Astrocyte of the spinal cord (primary cell): ENCODE measurements at regions not wholly inside any gene's neighbourhood (a gene's known extent, or its start where the extent isn't known, plus 50 kb on each side); places are given as distances from the start of the nearest gene placed in this dataset.
"Not testable (repeated sequence)": the region's sequence is repeated elsewhere in the genome, so short reads cannot be mapped to it uniquely, and the experiment has no call there.

Source experiments
- DNase-seq: peaks from one replicate; pipeline ENCODE4 v3.0.0; 2011; ENCODE audit warnings: low read depth, low spot score
- H3K4me3 ChIP-seq: 2 replicates; pipeline ENCODE4 v1.5.1; 2011; ENCODE audit warnings: low read depth, mild to moderate bottlenecking, low read length, moderate library complexity
- in situ Hi-C: cut with HindIII; loops from 2 replicates; pipeline ENCODE4 v1.10.0; 2017; ENCODE audit warnings: low sequenced_read_pairs
- TF ChIP-seq, protein P1 (sequence below): IDR thresholded peaks from 2 replicates; pipeline ENCODE4 v1.5.1; 2012; ENCODE audit warnings: low read depth, mild to moderate bottlenecking, low read length, inconsistent platforms

DNA sequence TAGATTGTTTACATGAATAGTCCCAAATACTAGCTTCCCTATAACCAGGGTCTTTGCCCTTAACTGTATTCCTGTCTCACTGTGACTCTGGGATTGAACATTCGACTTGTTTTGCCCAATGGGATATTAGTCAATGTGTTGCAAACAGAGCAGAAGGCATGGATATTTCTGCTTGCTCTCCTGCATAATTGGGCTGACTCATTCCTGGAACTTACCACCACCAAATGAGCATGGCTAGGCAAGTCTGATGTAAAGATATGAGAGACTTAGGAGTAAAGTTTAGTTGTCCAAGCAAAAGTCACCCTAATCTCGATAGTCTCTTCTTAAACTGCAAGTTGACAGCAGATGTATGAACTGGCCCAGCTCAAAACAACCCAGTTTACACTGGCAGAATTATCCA is 273.5 kb upstream of the CCNG1 start:
- DNase-seq, result no peak
- in situ Hi-C loops, result no loop called here
- TF ChIP-seq, protein P1, sequence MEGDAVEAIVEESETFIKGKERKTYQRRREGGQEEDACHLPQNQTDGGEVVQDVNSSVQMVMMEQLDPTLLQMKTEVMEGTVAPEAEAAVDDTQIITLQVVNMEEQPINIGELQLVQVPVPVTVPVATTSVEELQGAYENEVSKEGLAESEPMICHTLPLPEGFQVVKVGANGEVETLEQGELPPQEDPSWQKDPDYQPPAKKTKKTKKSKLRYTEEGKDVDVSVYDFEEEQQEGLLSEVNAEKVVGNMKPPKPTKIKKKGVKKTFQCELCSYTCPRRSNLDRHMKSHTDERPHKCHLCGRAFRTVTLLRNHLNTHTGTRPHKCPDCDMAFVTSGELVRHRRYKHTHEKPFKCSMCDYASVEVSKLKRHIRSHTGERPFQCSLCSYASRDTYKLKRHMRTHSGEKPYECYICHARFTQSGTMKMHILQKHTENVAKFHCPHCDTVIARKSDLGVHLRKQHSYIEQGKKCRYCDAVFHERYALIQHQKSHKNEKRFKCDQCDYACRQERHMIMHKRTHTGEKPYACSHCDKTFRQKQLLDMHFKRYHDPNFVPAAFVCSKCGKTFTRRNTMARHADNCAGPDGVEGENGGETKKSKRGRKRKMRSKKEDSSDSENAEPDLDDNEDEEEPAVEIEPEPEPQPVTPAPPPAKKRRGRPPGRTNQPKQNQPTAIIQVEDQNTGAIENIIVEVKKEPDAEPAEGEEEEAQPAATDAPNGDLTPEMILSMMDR, result no peak
- no peak overlapping the region for H3K4me3 ChIP-seq

DNA sequence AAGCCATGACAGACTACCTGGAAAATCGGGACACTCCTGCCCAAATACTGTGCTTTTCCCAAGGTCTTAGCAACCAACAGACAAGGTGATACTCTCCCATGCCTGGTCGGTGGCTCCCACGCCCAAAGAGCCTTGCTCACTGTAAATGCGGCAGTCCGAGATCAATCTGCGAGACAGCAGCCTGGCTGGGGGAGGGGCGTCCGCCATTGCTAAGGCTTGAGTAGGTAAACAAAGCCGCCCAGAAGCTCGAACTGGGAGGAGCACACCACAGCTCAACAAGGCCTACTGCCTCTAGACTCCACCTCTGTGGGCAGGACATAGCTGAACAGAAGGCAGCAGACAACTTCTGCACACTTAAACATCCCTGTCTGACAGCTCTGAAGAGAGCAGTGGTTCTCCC is 272.1 kb upstream of the CCNG1 start:
- no peak for DNase-seq
- in situ Hi-C loops, result no loop called here
- TF ChIP-seq, protein P1, result no peak
- no peak overlapping the region for H3K4me3 ChIP-seq

DNA sequence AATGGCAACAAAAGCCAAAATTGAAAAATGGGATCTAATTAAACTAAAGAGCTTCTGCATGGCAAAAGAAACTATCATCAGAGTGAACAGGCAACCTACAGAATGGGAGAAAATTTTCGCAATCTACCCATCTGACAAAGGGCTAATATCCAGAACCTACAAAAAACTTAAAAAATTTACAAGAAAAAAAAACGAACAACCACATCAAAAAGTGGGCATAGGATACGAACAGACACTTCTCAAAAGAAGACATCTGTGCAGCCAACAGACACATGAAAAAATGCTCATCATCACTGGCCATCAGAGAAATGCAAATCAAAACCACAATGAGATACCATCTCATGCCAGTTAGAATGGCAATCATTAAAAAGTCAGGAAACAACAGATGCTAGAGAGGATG is 267.2 kb upstream of the CCNG1 start:
- in situ Hi-C loops, H3K4me3 ChIP-seq, DNase-seq: not testable (repeated sequence)

DNA sequence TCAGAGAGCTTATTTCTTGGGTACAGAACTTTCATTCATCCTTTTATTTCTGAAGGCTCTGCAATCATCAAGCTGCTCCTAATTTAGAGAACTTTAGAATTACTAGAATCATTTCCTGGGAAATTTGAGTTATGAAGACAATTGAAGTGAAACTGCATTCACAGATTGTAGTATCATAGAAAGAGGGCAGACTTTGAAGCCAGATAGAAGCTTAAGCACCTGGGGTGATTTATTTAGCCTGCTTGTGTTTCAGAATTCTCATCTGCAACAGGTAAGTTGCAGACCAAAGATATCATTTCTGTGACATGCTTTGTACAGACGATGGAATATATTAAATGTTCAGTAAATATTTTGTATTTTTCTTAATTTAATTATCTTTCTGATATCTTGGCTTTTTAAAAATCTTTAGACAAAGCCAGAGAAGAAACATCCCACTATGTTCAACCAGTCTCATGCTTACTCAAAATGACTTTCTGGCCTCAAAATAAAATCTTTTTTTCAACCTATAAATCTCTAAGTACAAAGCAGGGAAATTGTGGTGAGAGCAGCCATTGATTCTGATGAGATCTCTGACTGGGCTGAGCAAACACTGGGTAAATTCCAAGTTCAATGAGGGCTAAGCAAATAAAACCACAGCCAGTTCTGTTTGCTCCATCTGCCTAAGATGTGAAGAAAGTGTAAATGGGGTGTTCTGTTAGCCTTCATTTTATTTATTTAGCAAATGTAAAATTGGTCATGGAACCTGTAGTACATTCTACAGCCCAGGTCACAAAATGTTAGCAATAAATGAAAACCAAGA is 264.7 kb upstream of the CCNG1 start:
- in situ Hi-C loops, result no loop called here
- TF ChIP-seq, protein P1, result no peak

DNA sequence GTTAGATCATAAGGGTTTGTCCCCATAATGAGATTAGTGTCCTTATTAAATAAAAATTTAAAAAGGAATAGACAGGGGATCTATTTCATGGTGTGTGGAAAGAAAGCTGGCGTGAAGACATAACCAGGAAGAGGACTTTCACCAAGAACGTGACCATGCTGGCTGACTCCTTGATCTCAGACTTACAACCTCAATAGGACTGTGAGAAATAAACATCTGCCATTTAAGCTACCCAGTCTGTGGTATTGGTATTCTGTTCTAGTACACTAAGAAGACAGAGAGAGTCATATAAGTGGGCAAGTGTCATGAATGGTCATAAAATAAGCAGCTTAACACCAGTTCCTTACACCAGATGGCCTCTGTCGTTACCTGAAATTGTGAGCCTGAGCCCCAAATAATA is 259.4 kb upstream of the CCNG1 start:
- no peak overlapping the region for H3K4me3 ChIP-seq
- TF ChIP-seq, protein P1, result no peak
- DNase-seq, result no peak
- in situ Hi-C loops, result no loop called here

More for the DNA sequence above, 264.7 kb upstream of the CCNG1 start:
- no peak for DNase-seq
- no peak overlapping the region for H3K4me3 ChIP-seq

DNA sequence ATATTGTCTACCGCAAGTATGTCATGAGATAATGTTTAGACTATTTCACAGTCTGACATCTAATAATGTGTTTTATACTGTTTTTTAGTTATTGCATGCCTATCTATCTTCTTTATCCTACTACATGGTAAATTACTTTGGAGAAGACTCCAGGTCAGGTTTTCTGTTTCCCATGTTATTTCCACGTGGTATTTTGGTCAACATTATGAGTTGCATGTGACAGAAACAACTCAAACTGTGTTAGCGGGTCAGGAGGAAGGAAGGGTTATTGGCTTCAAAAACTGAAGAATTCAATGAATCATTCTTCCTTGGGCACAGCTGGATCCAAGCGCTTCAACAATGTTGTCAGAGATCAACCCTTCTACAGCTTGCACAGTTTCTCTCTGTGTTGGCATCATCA is 252.1 kb upstream of the CCNG1 start:
- in situ Hi-C loops, result no loop called here
- TF ChIP-seq, protein P1, result no peak
- no peak overlapping the region for H3K4me3 ChIP-seq
- no peak for DNase-seq

DNA sequence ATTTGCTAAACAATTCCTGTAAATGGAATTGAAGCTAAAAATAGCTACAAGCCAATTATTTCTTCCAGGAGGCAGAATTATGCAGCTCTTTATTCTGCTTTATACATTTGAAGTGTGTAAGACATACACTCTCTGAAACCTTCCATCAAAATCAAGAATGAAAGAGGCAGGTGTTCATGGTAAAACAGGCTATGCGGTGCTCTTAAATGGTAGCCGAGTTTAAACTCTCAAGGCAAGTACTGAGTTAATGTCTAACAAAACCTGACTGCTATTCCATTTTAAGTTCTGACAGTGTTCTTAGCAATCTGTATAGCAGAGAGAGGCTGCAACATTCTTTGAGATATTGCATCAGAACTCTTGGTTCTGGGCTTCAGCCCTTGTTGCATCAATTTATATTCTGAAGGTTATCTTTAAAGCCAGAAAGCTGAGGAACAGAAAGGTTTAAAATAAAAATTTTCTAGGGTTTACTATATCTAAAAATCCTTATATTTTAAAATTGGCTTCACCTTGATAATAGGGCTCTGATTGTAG is 248.3 kb upstream of the CCNG1 start:
- TF ChIP-seq, protein P1, result no peak
- H3K4me3 ChIP-seq, result no peak overlapping the region
- in situ Hi-C loops, result no loop called here
- no peak for DNase-seq
